HFF-Myc (cell line): ENCODE measurements at regions not wholly inside any gene's neighbourhood (a gene's known extent, or its start where the extent isn't known, plus 50 kb on each side); places are given as distances from the start of the nearest gene placed in this dataset.

Experiments
- DNase-seq: peaks from one replicate; pipeline ENCODE4 v3.0.0-alpha.2; 2011; ENCODE audit warnings: low read depth; ENCODE audit errors: extremely low read depth
- H3K4me3 ChIP-seq: replicated peaks from 2 replicates; pipeline ENCODE4 v1.5.1; 2011; ENCODE audit warnings: low read depth, mild to moderate bottlenecking, control low read depth, low read length
- TF ChIP-seq, protein P1 (sequence below): IDR thresholded peaks from 2 replicates; pipeline ENCODE4 v1.5.1; 2012; ENCODE audit warnings: mild to moderate bottlenecking, low read depth, low read length, control low read depth; ENCODE audit errors: missing control alignments

DNA sequence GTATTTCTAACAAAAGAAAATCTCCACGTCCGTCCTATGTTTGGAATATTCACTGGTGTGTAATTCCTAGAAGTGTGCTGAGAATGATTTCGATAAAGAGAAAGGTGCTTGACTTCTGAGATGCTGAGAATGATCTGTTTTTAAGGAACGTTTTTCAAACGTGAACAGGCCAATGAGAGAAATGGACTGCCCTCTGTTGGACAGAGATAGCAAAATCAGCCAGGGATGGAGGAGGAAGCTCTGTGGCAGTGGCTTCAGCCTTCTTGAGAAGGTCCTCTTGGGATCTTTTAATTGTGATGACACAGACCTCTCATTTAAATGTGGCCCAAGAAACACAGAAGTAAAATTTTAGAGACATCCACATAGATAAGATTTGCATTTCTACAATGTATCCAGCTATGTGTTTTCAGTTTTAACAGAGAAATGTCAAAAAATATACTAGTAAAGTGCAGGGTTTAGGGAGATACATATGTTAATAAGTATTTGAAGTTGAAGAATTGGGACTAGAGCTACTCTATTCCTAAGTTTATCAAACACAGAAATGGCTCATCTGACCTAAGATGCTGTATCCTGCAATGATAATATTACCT, 84.0 kb upstream of the RCN1 start:
- H3K4me3 ChIP-seq, result no peak overlapping the region
- TF ChIP-seq, protein P1, sequence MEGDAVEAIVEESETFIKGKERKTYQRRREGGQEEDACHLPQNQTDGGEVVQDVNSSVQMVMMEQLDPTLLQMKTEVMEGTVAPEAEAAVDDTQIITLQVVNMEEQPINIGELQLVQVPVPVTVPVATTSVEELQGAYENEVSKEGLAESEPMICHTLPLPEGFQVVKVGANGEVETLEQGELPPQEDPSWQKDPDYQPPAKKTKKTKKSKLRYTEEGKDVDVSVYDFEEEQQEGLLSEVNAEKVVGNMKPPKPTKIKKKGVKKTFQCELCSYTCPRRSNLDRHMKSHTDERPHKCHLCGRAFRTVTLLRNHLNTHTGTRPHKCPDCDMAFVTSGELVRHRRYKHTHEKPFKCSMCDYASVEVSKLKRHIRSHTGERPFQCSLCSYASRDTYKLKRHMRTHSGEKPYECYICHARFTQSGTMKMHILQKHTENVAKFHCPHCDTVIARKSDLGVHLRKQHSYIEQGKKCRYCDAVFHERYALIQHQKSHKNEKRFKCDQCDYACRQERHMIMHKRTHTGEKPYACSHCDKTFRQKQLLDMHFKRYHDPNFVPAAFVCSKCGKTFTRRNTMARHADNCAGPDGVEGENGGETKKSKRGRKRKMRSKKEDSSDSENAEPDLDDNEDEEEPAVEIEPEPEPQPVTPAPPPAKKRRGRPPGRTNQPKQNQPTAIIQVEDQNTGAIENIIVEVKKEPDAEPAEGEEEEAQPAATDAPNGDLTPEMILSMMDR, result peak; percentile 65
- peak; percentile 2 for DNase-seq

DNA sequence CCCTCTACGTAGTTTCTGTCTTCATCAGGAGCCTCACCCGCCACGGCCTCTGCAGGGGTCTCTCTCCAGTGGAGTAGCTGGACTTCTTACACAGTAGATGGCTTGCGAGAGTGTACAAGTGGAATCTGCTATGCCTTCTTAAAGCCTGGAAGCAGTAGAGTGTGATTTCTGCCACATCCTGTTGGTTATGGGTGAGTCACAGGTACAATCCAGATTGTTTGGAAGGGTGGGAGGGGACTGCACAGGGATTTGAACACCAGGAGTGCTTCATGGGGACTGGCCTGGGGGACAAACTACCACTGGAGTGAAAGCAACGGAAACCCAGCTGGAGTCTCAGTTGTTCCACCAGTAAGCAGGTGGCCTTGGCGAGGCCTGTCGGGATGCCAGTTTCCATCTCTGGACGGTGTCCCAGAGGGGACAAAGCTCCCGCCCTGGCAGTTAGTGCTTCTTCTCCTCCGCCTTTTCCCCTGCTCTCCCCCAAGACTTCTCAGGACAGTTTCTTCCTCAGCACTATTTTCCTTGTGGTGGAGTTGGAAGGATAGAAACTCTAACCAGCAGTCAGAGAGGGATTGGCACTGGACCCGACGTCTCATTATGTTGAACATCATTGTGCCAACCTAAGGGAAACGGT, 85.0 kb upstream of the RCN1 start:
- peak; percentile 3 for DNase-seq
- no peak overlapping the region for H3K4me3 ChIP-seq
- TF ChIP-seq, protein P1, result no peak

DNA sequence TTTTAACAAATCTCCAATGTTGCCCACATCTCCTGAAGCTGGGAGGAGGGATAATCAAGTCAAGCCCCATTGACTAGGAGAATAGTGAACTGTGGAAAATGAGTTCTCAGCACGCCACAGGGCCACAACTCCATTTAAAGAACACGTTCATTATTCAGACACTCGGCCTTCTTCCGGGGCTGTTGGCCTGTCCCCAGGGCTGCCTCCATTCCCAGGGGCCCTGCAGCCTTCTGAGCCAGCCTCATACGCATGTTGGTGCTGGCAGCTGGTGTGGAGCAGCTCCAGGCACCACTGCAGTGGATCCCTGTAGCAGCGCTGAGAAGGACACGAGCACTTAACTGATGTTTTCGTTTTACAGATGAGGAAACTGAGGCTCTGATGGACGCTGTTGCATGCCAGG, 87.5 kb upstream of the RCN1 start:
- TF ChIP-seq, protein P1, result no peak
- H3K4me3 ChIP-seq, result no peak overlapping the region
- DNase-seq, result no peak

DNA sequence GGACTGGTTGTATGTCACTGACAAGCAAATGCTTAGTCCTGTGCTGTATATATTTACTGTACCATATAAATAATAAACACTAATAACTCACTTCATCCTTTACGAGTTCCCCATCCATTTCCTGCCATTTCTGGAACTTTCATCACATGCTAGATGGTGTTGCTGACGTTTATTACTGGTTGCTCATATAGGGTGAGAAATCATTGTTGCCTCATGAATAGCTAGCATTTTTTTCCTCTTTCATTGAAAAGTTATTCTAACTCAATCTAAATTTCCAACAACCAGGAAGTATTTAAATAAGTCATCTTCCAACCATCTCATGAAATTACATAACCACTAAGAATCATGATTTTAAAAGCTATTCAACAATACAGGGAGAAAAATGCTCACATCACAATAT, 88.6 kb upstream of the RCN1 start:
- TF ChIP-seq, protein P1, result no peak
- no peak for DNase-seq
- no peak overlapping the region for H3K4me3 ChIP-seq

DNA sequence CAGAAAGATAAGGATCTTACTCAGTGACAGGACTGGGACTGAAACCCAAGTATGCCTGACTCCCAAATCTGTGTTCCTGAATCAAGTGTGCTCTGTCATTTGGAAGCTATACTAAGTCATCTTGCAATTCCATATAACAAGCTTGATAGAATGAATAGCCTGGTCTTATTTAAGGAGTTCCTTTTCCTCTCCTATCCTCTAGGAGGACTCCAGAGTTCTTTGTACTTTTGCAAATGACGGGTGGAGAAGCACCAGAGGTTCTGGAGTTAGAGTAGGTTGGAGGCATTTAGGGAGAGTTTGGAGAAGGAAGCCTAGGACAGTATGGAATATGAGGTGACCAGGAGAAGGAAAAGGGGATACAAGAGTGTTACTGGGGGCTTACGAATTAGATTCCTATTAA, 92.9 kb upstream of the RCN1 start:
- no peak overlapping the region for H3K4me3 ChIP-seq
- TF ChIP-seq, protein P1, result no peak
- DNase-seq, result no peak

DNA sequence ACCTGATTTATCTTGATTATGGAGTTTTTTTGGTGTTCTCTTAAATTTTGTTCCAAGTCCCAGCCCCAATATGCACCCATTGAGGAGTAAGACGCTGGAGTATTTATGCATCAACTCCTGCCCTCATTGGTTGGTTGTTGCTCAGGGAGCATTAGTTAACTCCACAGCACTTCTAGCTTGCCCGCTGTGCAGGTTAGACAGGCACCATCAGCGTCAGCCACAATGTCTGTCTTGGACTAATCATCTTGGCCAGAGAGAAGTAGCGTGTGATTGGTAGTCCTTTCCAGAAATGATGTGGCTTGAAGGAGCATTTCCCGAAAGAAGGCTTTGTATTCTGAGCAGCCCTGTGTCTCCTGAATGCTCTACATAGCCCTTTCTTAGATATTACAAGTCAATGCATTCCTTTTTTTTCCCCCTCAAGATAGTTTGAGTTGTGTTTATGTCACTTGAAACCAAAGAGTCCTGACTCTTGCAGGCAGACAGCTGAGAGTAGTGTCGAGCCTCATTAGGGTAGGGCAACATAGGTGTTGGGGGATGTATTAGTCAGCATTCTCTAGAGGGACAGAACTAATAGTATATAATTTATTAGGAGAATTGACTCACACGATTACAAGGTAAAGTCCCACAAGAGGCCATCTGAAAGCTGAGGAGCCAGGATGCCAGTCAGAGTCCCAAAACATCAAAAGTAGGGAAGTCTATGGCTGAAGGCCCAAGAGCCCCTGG, 94.6 kb upstream of the RCN1 start:
- no peak overlapping the region for H3K4me3 ChIP-seq
- DNase-seq, result no peak
- TF ChIP-seq, protein P1, result no peak
